Neural progenitor cell (in vitro differentiated cells): ENCODE measurements at regions not wholly inside any gene's neighbourhood (a gene's known extent, or its start where the extent isn't known, plus 50 kb on each side); places are given as distances from the start of the nearest gene placed in this dataset.

ENCODE experiments used
- EZH2phosphoT487 ChIP-seq: fragments of 200-600 bp; sonication (generic); IDR thresholded peaks from 2 replicates; pipeline ENCODE4 v1.6.1; 2017; ENCODE audit warnings: antibody characterized with exemption
- TF ChIP-seq, protein P1 (sequence below): fragments of 200-600 bp; sonication (generic); IDR thresholded peaks from 2 replicates; pipeline ENCODE4 v1.5.1; 2017; ENCODE audit warnings: antibody characterized with exemption, mild to moderate bottlenecking

DNA sequence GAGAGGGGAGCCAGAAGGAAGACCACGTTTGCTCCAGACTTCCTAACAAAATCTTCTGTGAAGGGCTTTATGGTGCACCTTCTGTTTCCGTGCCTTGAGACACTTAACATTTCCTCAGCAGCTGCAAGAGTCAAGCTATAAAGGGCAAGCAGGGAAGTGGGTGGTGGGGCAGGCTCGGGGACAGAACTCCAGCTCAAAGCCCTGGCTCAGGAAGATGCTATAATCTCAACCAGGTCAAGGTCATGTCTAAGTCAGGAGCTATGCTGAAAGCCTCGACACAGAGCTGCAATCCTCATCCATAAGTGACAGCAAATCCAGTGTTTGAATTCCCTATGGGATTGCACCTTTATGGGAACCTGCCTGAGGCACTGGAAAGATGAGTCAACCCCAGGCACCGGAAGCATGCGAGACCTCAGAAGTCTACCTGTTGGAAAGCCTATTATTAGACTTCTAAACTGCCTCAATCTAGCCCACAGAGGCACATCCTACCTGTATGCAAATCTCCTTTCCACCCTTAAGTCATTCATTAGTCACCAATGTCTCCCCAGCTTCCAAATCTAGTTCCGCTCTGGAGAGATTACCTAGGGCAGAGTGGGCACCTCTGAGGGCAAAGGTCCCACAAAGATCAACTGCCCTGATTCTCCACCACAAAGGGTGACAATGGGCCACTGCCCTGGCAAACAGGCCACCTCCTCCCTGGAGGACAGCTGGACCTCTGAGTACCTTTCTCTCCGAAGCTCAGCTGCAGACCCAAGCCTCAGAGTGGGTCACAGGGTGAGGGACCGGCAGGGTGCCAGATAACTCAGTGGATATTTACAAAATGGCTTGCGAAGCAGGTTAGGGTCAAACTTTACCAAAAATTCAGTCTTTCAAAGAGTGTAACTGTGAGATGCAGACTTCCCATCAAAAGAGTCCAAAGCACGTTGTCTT, 287.0 kb downstream of the CDC5L start:
- TF ChIP-seq, protein P1, sequence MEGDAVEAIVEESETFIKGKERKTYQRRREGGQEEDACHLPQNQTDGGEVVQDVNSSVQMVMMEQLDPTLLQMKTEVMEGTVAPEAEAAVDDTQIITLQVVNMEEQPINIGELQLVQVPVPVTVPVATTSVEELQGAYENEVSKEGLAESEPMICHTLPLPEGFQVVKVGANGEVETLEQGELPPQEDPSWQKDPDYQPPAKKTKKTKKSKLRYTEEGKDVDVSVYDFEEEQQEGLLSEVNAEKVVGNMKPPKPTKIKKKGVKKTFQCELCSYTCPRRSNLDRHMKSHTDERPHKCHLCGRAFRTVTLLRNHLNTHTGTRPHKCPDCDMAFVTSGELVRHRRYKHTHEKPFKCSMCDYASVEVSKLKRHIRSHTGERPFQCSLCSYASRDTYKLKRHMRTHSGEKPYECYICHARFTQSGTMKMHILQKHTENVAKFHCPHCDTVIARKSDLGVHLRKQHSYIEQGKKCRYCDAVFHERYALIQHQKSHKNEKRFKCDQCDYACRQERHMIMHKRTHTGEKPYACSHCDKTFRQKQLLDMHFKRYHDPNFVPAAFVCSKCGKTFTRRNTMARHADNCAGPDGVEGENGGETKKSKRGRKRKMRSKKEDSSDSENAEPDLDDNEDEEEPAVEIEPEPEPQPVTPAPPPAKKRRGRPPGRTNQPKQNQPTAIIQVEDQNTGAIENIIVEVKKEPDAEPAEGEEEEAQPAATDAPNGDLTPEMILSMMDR, result no peak
- no peak for TF ChIP-seq EZH2phosphoT487
